Pancreas (tissue), 10 donors: ENCODE measurements at regions not wholly inside any gene's neighbourhood (a gene's known extent, or its start where the extent isn't known, plus 50 kb on each side); places are given as distances from the start of the nearest gene placed in this dataset.
"Not testable (repeated sequence)": the region's sequence is repeated elsewhere in the genome, so short reads cannot be mapped to it uniquely, and the experiment has no call there.

Source experiments
- ATAC-seq, 4 donors: fragments of 200-7000 bp; cut with Tn5 transposase; one replicate each; pipeline versions ENCODE4 v1.8.0 to v1.9.1; 2020; ENCODE audit warnings: mild to moderate bottlenecking in 4 of 4, moderate library complexity in 4 of 4
- DNase-seq, 6 donors: peaks; one replicate each; pipeline ENCODE4 v3.0.0-alpha.2; 2020
- FAIRE-seq: peaks from 2 replicates; lab custom pipeline; 2012; peaks lifted over from hg19 to GRCh38; lab: Jason Lieb, UNC
- H3K27ac ChIP-seq, 4 donors: fragments of 200-600 bp; sonication (generic); 1 replicate in 3 of 4; 2 replicates in 1 of 4; pipeline versions ENCODE4 v1.5.0 to v1.8.0; 2020
- H3K27me3 ChIP-seq, 4 donors: fragments of 200-600 bp; one replicate each; pipeline ENCODE4 v1.8.0; 2021
- H3K36me3 ChIP-seq, 3 donors: fragments of 200-600 bp; sonication (generic) in 1 of 3; one replicate each; pipeline versions ENCODE4 v1.5.0 to v1.8.0; 2020 to 2021
- H3K4me1 ChIP-seq, 3 donors: fragments of 200-600 bp; one replicate each; pipeline ENCODE4 v1.8.0; 2021
- H3K4me3 ChIP-seq, 4 donors: fragments of 200-600 bp; sonication (generic) in 2 of 4; one replicate each; pipeline versions ENCODE4 v1.5.0 to v1.8.0; 2020 to 2021
- H3K9me3 ChIP-seq, 4 donors: fragments of 200-600 bp; one replicate each; pipeline ENCODE4 v1.8.0; 2021
- WGBS, 2 donors: extraction: QIAGEN DNeasy Blood & Tissue Kit; methylation state at CpG; one replicate each; pipeline ENCODE4 v1.1.7; 2013; 5-methylcytosine and 5-hydroxymethylcytosine counted together
- intact Hi-C, 3 donors: fragments of 100-400 bp; cut with DNase I; formaldehyde crosslinking; loops; one replicate each; pipeline versions ENCODE4 v1.11.1 to v1.14.2; 2022
- TF ChIP-seq, protein P1 (sequence below), 4 donors: fragments of 200-600 bp; sonication (generic) in 3 of 4; IDR thresholded peaks; one replicate each; pipeline versions ENCODE4 v1.5.0 to v1.8.0; 2021; ENCODE audit warnings: antibody characterized with exemption in 4 of 4
- donor health status: healthy with polysubstance abuse.
- donor health status: DM: no; HTN: no; CAD: no; lungs with moderate emphysema.
- donor health status: DM: no; HTN: no; CAD: no.
- donor health status: control.
- donor health status: control.
- donor health status: Bipolar disorder and iron deficiency.
- donor health status: DM: yes; HTN: yes; CAD: no.
- donor health status: DM: no; HTN: no; CAD: no.
- donor health status: DM: no; HTN: no; CAD: no.
- donor health status: DM: yes; HTN: yes; CAD: no.

DNA sequence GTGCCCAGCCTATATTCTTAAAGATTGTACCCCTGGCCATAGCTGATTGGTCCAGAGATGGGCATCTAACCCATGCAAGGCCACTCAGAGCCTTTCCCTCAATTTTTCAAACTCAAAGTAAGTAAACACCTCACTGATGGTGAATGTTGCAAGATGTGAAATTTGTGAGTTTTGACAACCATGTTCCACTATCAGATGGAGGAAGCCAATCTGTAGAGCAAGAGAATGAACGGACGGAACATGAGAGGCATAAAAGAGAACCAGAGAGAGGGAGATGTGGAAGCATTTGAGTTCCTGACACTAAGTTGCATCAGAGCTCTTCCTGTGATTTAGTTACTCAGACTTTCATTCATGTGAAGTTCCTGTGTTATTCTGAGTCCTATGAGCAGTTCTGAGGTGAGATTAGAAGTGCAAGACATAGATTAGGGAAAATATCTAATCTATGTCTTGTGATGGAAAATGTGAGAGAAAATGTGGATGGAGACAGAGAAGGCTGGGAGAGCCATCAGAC is 73.3 kb downstream of the PRSS23 start:
- DNase-seq (no peak), ATAC-seq (no peak), FAIRE-seq (no peak)
- H3K27me3 ChIP-seq, result no peaks in the 10 kb centered on the region
- no peak overlapping the region for H3K27ac ChIP-seq
- H3K9me3 ChIP-seq, result no peaks in the 10 kb centered on the region
- intact Hi-C loops, result loop anchor here in 1 of 3 donors (10.0 kb wide), 1 partner anchor 421 kb away; no protein-coding TSS in a partner anchor
- TF ChIP-seq, protein P1, sequence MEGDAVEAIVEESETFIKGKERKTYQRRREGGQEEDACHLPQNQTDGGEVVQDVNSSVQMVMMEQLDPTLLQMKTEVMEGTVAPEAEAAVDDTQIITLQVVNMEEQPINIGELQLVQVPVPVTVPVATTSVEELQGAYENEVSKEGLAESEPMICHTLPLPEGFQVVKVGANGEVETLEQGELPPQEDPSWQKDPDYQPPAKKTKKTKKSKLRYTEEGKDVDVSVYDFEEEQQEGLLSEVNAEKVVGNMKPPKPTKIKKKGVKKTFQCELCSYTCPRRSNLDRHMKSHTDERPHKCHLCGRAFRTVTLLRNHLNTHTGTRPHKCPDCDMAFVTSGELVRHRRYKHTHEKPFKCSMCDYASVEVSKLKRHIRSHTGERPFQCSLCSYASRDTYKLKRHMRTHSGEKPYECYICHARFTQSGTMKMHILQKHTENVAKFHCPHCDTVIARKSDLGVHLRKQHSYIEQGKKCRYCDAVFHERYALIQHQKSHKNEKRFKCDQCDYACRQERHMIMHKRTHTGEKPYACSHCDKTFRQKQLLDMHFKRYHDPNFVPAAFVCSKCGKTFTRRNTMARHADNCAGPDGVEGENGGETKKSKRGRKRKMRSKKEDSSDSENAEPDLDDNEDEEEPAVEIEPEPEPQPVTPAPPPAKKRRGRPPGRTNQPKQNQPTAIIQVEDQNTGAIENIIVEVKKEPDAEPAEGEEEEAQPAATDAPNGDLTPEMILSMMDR (IDR thresholded peaks at IDR 0.05), result no peak
- no peaks in the 10 kb centered on the region for H3K36me3 ChIP-seq
- WGBS, 2 donors, result 84 to 93% methylated on average over 2 of the region's 2 CpGs
- no peaks in the 10 kb centered on the region for H3K4me1 ChIP-seq
- no peak overlapping the region for H3K4me3 ChIP-seq

DNA sequence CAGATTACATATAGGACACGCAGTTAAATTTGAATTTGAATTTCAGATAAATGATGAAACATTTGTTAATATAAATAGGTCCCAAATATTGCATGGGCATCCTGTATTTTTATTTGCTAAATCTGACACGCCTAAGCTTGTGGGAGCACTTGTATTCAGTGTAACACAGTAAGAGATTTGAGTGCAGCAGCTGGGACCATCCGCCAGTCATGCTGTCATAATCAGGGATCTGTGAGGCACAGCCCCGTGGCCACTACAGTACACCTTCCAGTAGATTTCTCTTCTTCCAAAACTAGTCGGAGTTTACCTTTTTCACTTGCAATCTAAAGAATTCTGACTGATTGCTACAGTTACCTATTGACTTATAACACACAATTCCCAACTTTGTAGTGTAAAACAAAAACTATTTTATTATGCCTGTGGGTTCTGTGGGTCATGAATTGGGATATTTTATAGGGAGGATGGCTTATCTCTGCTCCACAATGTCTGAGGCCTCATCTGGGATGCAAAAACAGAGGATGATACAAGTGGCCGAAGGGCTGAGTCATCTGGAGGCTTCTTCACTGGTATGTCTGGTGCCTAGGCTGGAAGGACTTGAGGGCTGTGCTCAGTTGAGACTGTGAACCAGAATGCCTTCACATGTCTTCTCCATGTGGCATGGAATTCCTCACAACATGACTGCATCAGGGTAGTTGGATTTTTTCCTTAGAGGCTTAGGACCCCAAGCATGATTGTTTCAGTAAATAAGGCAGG is 74.1 kb downstream of the PRSS23 start:
- no peaks in the 10 kb centered on the region for H3K27me3 ChIP-seq
- no peak overlapping the region for H3K27ac ChIP-seq
- no peak for DNase-seq
- 74 to 76% methylated on average over 6 of the region's 6 CpGs for whole genome bisulfite sequencing, 2 donors
- no peak for FAIRE-seq
- no peak for ATAC-seq
- no peaks in the 10 kb centered on the region for H3K4me1 ChIP-seq
- TF ChIP-seq, protein P1 (IDR thresholded peaks at IDR 0.05), result no peak
- H3K36me3 ChIP-seq, result no peaks in the 10 kb centered on the region
- no peaks in the 10 kb centered on the region for H3K9me3 ChIP-seq
- no peak overlapping the region for H3K4me3 ChIP-seq
- intact Hi-C loops, result loop anchor here in 1 of 3 donors (10.0 kb wide), 1 partner anchor 420 kb away; no protein-coding TSS in a partner anchor

DNA sequence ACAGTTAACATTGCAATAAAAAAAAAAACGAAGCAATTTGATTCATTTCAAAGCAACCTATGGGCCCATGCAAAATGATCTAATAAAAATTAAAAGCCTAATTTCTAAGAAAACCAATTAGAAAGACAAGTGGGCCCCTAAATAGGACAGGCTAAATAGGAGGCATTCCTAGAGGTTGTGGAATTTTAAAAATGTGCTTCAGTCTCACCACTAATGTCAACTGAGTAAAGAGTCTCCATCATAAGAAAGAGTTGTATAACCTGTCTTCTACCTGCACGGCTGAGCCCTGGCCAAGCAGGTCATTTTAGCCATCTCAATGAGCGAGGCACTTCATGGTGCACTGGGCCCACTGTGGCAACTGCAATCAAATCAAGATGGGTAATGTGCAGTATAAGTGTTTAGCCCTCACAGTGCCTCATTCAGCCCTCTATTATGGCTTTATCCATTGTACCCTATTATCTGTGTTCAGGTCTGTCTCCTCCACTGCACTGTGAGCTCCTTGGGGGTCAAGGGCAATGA is 76.4 kb downstream of the PRSS23 start:
- no peak for ATAC-seq
- 76 to 82% methylated on average over 3 of the region's 3 CpGs for WGBS, 2 donors

DNA sequence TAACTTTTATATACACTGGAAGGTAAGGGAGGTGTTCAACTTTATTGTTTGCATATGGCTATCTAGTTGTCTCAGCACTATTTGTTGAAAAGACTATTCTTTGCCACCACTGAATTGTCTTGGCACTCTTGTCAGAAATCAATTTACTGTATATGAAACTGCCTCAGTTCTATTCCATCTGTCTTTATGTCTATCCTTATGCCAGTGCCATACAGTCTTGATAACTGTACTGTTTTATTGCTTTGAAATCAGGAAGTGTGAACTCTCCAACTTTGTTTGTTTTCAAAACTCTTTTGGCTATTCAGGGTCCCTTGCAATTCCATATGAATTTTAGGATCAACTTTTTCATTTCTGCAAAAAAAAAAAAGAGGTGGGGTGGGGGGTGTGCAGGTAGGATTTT is 77.2 kb downstream of the PRSS23 start:
- no peak overlapping the region for H3K4me3 ChIP-seq
- TF ChIP-seq, protein P1 (IDR thresholded peaks at IDR 0.05), result no peak
- no peaks in the 10 kb centered on the region for H3K27me3 ChIP-seq
- intact Hi-C loops, result loop anchor here in 1 of 3 donors (10.0 kb wide), 1 partner anchor 417 kb away; no protein-coding TSS in a partner anchor
- no peak overlapping the region for H3K27ac ChIP-seq
- H3K36me3 ChIP-seq, result no peaks in the 10 kb centered on the region
- FAIRE-seq, result no peak
- no peaks in the 10 kb centered on the region for H3K9me3 ChIP-seq
- no peak for DNase-seq
- ATAC-seq, result no peak
- no peaks in the 10 kb centered on the region for H3K4me1 ChIP-seq

More for the DNA sequence above, 76.4 kb downstream of the PRSS23 start:
- no peaks in the 10 kb centered on the region for H3K9me3 ChIP-seq
- no peaks in the 10 kb centered on the region for H3K27me3 ChIP-seq
- TF ChIP-seq, protein P1 (IDR thresholded peaks at IDR 0.05), result no peak
- intact Hi-C loops, result loop anchor here in 1 of 3 donors (10.0 kb wide), 1 partner anchor 418 kb away; no protein-coding TSS in a partner anchor
- FAIRE-seq (no peak), DNase-seq (no peak)
- no peak overlapping the region for H3K4me3 ChIP-seq
- no peaks in the 10 kb centered on the region for H3K36me3 ChIP-seq
- no peak overlapping the region for H3K27ac ChIP-seq
- H3K4me1 ChIP-seq, result no peaks in the 10 kb centered on the region

DNA sequence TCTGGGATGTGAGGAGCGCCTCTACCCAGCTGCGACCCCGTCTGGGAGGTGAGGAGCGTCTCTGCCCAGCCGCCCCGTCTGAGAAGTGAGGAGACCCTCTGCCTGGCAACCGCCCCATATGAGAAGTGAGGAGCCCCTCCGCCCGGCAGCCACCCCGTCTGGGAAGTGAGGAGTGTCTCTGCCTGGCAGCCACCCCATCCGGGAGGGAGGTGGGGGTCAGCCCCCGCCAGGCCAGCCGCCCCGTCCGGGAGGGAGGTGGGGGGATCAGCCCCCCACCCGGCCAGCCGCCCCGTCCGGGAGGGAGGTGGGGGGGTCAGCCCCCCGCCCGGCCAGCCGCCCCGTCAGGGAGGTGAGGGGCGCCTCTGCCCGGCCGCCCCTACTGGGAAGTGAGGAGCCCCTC is 76.0 kb downstream of the FZD4 start:
- H3K27me3 ChIP-seq, ATAC-seq, H3K36me3 ChIP-seq, H3K4me3 ChIP-seq, H3K27ac ChIP-seq, H3K4me1 ChIP-seq, DNase-seq, FAIRE-seq, H3K9me3 ChIP-seq: not testable (repeated sequence)
- 93 to 100% methylated on average over 1 to 14 of the region's 26 CpGs for WGBS, 2 donors
- intact Hi-C loops, result loop anchor here in 1 of 3 donors (10.0 kb wide), 1 partner anchor 416 kb away; no protein-coding TSS in a partner anchor
